ENCODE measurements at regions not wholly inside any gene's neighbourhood (a gene's known extent, or its start where the extent isn't known, plus 50 kb on each side); places are given as distances from the start of the nearest gene placed in this dataset.

DNA sequence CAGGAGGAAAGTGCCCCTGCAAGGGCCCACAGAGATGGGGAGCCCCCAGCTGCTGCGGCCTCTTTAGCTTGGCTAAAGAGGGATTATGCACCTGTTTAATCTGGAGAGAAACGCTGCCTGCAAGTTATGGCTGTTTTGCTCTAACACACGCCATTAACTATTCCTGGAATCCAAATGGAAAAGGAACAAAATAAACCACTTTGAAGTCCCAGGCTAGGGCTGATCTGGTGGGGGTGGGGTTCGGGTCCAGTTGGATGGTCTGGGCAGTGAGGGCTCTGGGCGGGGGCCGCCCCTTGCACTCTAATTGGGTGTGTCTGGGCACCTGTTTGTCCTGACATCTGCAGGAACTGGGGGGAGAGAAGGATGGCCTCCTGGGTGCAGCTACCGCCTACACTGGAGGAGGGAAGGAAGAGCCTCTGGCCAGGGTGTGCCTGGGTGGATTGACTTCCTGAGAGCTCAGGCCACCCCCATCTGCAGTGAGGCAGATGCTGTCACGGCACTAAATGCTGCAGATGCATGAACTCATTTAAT is 300.6 kb downstream of the ZEB1 start:
- no peak for TF ChIP-seq NCOR1 (IDR thresholded peaks at IDR 0.05)
- no peak for TF ChIP-seq THRAP3 (IDR thresholded peaks at IDR 0.05; ENCODE audit: borderline replicate concordance)
- TF ChIP-seq HMG20A (CRISPR knock-in tag; conservative IDR thresholded peaks at IDR 0.05) = no peak
- no peak for TF ChIP-seq CGGBP1 (CRISPR knock-in tag; IDR thresholded peaks at IDR 0.05)
- no peak for TF ChIP-seq NFIX (CRISPR knock-in tag; IDR thresholded peaks at IDR 0.05; ENCODE audit: low read depth)
- no peak for TF ChIP-seq SP1 (CRISPR knock-in tag; IDR thresholded peaks at IDR 0.05)
- no peak for TF ChIP-seq ZSCAN29 (IDR thresholded peaks at IDR 0.05)
- no peak for TF ChIP-seq BCOR (IDR thresholded peaks at IDR 0.05)
- no peaks in the 10 kb centered on the region for H3K36me3 ChIP-seq (ENCODE audit: control insufficient read depth, insufficient read depth, low read length)
- H3K4me2 ChIP-seq (ENCODE audit: insufficient read depth, low read length) = no peak overlapping the region
- FAIRE-seq (no peak), DNase-seq (ENCODE audit: extremely low read depth in 1 of 4, low spot score in 3 of 4) (no peak), ATAC-seq (no peak)
- no TSS peak for BruUV-seq (replicated peaks)
- intact Hi-C loops (cut with micrococcal nuclease) (no loop called here), in situ Hi-C loops (cut with MboI) (no loop called here)
- ChIA-PET CTCF (ENCODE audit: low intra/inter-chr PET ratio) (no interaction called here), POLR2A (no interaction called here)
- 0% methylated on average over 6 of the region's 8 CpGs for WGBS (ENCODE audit: insufficient coverage, low coverage, missing lambda C conversion rate)
- H3K9ac ChIP-seq (ENCODE audit: insufficient read depth in 1 of 2, low read depth in 2 of 2, low read length in 2 of 2) = no peak overlapping the region
- H3K27ac ChIP-seq (ENCODE audit: extremely low read depth, low read depth, low read length) = no peak overlapping the region
- H3K9me1 ChIP-seq (ENCODE audit: control insufficient read depth, insufficient read depth, low read length) = no peaks in the 10 kb centered on the region
- H4K20me1 ChIP-seq (replicated peaks; ENCODE audit: control insufficient read depth, insufficient read depth, low read length) = no peaks in the 10 kb centered on the region
- H3K4me1 ChIP-seq (replicated peaks in 1 of 2; ENCODE audit: control insufficient read depth in 2 of 2, insufficient read depth in 2 of 2, low read length in 2 of 2) = no peaks in the 10 kb centered on the region
- H3K4me3 ChIP-seq = no peak overlapping the region
- no peaks in the 10 kb centered on the region for H3K9me3 ChIP-seq (replicated peaks; ENCODE audit: control insufficient read depth, insufficient read depth, low read depth, low read length)
- H3K79me2 ChIP-seq (ENCODE audit: control insufficient read depth, insufficient read depth, low read length) = no peaks in the 10 kb centered on the region
- no peak overlapping the region for H2AFZ ChIP-seq (ENCODE audit: low read depth, low read length)
- H3K27me3 ChIP-seq (ENCODE audit: control insufficient read depth in 2 of 2, insufficient read depth in 2 of 2, low read length in 2 of 2) = no peaks in the 10 kb centered on the region; a peak in 1 of 5 replicates
